ENCODE measurements at regions not wholly inside any gene's neighbourhood (a gene's known extent, or its start where the extent isn't known, plus 50 kb on each side); places are given as distances from the start of the nearest gene placed in this dataset.

GRCh38 chr18:46352520-46353250 is 248.5 kb downstream of the HAUS1 start:
- no peak for DNase-seq
- no peaks in the 10 kb centered on the region for H3K9me3 Mint-ChIP-seq

GRCh38 chr18:46353460-46353859 is 249.3 kb downstream of the HAUS1 start:
- ATAC-seq (ENCODE audit: low read depth) (no peak), DNase-seq (no peak)
- intact Hi-C loops (cut with micrococcal nuclease) = no loop called here
- H3K9me3 Mint-ChIP-seq = no peaks in the 10 kb centered on the region
- POLR2A ChIA-PET = no interaction called here
- TF ChIP-seq CTCF (IDR thresholded peaks at IDR 0.05) = no peak
- no peak overlapping the region for H3K27ac Mint-ChIP-seq
- no peak overlapping the region for H3K4me3 Mint-ChIP-seq
- no peaks in the 10 kb centered on the region for H3K4me1 Mint-ChIP-seq
- CTCF ChIA-PET = interaction anchor here (0.6 kb wide), 1 partner anchor 1016 kb away, joined by 5 read pairs; no protein-coding TSS in a partner anchor
- no peaks in the 10 kb centered on the region for H3K27me3 Mint-ChIP-seq
- no peaks in the 10 kb centered on the region for H3K36me3 Mint-ChIP-seq (ENCODE audit: low read depth)

More at GRCh38 chr18:46352520-46353250, 248.5 kb downstream of the HAUS1 start:
- H3K36me3 Mint-ChIP-seq (ENCODE audit: low read depth) = no peaks in the 10 kb centered on the region
- no peak overlapping the region for H3K27ac Mint-ChIP-seq
- no peaks in the 10 kb centered on the region for H3K4me1 Mint-ChIP-seq
- intact Hi-C loops (cut with micrococcal nuclease) = no loop called here
- no peak for ATAC-seq (ENCODE audit: low read depth)
- TF ChIP-seq CTCF (IDR thresholded peaks at IDR 0.05) = no peak
- ChIA-PET CTCF (interaction anchor here (0.6 kb wide), 1 partner anchor 1017 kb away, joined by 5 read pairs; no protein-coding TSS in a partner anchor), POLR2A (no interaction called here)
- no peak overlapping the region for H3K4me3 Mint-ChIP-seq
- H3K27me3 Mint-ChIP-seq = no peaks in the 10 kb centered on the region

- POLR2A ChIA-PET = no interaction called here
- Mint-ChIP-seq H3K4me3 (no peak overlapping the region), H3K27ac (no peak overlapping the region), H3K27me3 (no peaks in the 10 kb centered on the region), H3K36me3 (ENCODE audit: low read depth) (no peaks in the 10 kb centered on the region), H3K9me3 (no peaks in the 10 kb centered on the region), H3K4me1 (no peaks in the 10 kb centered on the region)
- CTCF ChIA-PET = no interaction called here
- no peak for DNase-seq
- intact Hi-C loops (cut with micrococcal nuclease) = no loop called here
- no peak for ATAC-seq (ENCODE audit: low read depth)
- TF ChIP-seq CTCF (IDR thresholded peaks at IDR 0.05) = no peak
Observed at GRCh38 chr18:46356278-46357033, 252.3 kb downstream of the HAUS1 start.

GRCh38 chr18:46360102-46360699 is 256.0 kb downstream of the HAUS1 start:
- intact Hi-C loops (cut with micrococcal nuclease) = no loop called here
- CTCF ChIA-PET = no interaction called here
- no peak for DNase-seq
- POLR2A ChIA-PET = no interaction called here
- Mint-ChIP-seq H3K27me3 (no peaks in the 10 kb centered on the region), H3K4me3 (no peak overlapping the region), H3K4me1 (no peaks in the 10 kb centered on the region), H3K9me3 (no peaks in the 10 kb centered on the region), H3K36me3 (ENCODE audit: low read depth) (no peaks in the 10 kb centered on the region), H3K27ac (no peak overlapping the region)
- no peak for TF ChIP-seq CTCF (IDR thresholded peaks at IDR 0.05)
- no peak for ATAC-seq (ENCODE audit: low read depth)

GRCh38 chr18:46360866-46361265 is 256.7 kb downstream of the HAUS1 start:
- Mint-ChIP-seq H3K4me3 (no peak overlapping the region), H3K4me1 (no peaks in the 10 kb centered on the region), H3K27ac (no peak overlapping the region), H3K27me3 (no peaks in the 10 kb centered on the region), H3K36me3 (ENCODE audit: low read depth) (no peaks in the 10 kb centered on the region), H3K9me3 (no peaks in the 10 kb centered on the region)
- ATAC-seq (ENCODE audit: low read depth) (no peak), DNase-seq (no peak)
- ChIA-PET POLR2A (no interaction called here), CTCF (no interaction called here)
- no peak for TF ChIP-seq CTCF (IDR thresholded peaks at IDR 0.05)
- intact Hi-C loops (cut with micrococcal nuclease) = no loop called here

Measured in activated B cell treated with CpG ODN at 0.5 μM for 24 hours (primary cell).